Stimulated activated CD8-positive, alpha-beta memory T cell treated with anti-CD3 and anti-CD28 coated beads, Interleukin-7, amount 100 ng/mL, for 4 hours (primary cell): ENCODE measurements at regions not wholly inside any gene's neighbourhood (a gene's known extent, or its start where the extent isn't known, plus 50 kb on each side); places are given as distances from the start of the nearest gene placed in this dataset.
"Not testable (repeated sequence)": the region's sequence is repeated elsewhere in the genome, so short reads cannot be mapped to it uniquely, and the experiment has no call there.

Experiments
- DNase-seq, 2 donors: peaks; one replicate each; pipeline ENCODE4 v3.0.0-alpha.2; 2020; ENCODE audit warnings: low read depth in 2 of 2

- DNase-seq, result no peak
Observed at GRCh38 chr2:136284226-136285119, 166.5 kb upstream of the CXCR4 start.

DNA sequence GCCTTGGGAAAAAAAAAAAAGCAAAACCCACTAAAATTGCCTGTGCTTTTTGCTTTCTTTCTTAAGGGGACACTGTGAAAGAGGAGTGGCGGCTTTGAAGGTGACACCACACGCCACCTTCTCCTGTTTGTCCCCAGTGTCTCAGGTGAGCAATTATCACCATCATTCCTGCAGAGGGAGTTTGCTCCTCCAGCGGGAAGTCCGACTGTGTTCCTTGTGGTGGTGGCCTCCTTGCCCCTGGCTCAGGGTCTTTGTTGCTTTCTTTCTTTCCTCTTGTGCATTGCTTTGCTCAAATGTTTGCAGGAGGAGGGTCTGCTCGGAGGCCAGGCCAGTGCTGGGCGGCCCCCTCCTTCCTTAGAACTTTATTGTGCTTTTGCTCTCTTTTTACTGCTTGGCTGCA is 164.3 kb upstream of the CXCR4 start:
- DNase-seq, result no peak

GRCh38 chr2:136281281-136282114 is 163.5 kb upstream of the CXCR4 start:
- peak; percentile 26 to 38 for DNase-seq

DNA sequence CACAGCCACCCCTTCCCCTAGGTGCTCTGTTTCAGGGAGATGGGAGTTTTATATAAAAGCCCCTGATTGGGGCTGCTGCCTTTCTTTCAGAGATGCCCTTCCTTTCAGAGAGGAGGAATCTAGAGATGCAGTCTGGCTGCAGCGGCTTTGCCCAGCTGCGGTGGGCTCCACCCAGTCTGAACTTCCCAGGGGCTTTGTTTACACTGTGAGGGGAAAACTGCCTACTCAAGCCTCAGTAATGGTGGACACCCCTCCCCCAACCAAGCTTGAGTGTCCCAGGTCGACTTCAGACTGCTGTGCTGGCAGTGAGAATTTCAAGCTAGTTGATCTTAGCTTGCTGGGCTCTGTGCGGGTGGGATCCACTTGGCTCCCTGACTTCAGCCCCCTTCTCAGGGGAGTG is 148.4 kb upstream of the CXCR4 start:
- not testable (repeated sequence) for DNase-seq

DNA sequence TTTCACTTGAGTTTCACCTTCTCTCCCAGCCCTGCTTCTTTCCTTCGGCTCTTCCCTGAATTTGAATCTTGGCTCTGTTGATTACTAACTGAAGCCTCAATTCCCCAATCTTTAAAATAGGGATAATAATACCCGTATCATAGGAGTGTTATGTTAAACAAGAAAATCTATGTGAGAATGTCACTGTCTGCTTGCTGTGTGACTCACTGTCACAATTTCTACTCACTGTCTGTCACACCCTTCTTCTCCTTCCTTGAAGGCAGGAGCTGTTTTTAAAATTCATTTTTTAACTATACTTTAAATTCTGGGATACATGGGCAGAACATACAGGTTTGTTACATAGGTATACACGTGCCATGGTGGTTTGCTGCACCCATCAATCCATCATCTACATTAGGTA is 141.6 kb upstream of the CXCR4 start:
- DNase-seq, result no peak

- no peak for DNase-seq
Observed at GRCh38 chr2:136257893-136258292, 139.9 kb upstream of the CXCR4 start.

DNA sequence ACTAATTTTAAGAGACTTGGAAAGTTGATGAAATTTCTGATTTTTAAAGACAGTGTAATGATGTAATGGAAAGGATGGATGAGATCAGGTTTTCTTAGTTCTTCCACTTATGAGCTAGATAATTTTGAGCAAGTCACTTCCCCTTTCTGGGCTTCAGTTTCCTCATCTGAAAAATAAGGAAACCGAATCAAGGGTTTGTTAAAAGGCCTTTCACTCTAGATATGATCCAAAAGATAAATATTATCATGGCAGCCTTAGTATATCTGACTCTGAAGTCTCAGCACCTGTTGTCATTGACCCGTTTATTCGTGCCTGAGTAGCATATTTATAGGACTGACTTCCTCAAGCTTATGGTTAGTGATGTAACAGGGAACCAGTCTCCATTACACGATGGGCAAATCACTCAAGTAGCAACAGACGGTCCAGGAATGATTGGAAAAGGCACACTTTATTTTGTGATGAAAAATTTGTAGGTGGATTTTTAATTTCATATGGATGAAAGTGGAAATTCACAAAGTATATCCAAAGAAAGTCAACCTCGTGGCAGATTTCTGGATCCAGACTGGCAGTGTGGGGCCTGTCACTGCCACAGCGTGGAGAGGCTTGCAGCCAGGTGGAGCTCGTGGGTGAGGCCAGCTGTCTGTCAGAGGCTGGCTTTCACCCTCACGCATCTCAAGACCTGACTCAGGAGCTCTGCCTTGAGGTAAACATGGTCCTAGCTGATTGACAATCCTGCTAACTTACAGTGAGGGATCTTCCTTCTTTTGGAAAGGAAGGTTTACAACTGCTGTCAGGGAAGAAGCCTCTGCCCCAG is 137.9 kb upstream of the CXCR4 start:
- DNase-seq, result no peak

- no peak for DNase-seq
Observed at GRCh38 chr2:136255127-136255526, 137.2 kb upstream of the CXCR4 start.

DNA sequence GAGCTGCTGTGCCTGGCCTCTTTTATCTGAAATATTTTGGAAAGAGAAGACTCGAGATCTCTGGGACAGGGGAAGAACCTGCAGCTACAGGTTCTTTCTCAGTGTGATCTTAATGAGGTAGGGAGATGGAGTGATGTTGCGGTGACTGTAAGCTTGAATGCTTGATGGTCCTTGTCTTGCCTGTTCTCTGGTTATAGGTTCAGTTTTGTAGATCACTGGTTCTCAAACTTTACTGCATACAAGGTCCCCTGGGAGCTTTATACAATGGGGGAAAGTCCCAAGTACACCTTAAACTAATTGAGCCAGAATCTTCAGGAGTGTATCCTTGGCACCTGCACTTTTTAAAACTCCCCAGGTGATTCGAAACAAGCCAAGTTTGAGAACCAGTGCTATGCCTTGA is 136.7 kb upstream of the CXCR4 start:
- no peak for DNase-seq

- no peak for DNase-seq
Observed at GRCh38 chr2:136253288-136254004, 135.5 kb upstream of the CXCR4 start.

DNA sequence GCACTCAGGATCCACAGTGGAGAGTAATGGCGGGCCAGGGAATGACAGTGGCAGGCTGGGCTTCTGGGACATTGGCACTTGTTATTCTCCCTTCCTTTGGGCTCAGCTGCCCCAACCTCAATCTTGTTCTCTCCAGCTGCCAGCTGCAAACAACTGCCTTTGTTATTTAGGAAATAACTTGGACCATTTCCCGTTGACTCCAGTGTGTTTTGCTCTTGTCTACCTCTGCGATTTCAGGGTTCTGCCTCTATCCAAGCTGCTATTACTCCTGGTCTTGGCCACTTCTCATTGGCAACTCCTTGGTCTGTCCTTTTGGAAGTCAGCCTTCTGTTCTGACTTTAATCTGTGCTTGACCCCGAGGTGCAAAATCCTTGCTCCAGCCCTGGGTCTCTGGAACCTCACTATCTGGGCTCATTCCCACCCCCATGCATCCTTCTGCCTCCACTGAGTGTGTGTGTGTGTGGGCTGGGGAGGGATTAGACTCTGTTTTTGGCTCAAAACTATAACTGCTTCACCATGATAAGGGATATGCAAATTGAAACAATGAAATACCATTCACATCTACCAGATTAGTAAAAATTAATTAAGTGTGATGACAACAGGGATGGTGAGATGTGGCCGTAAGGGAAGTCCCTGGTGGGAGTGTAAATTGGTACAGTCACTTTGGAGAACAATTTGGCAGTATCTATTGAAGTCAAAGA is 134.1 kb upstream of the CXCR4 start:
- no peak for DNase-seq

DNA sequence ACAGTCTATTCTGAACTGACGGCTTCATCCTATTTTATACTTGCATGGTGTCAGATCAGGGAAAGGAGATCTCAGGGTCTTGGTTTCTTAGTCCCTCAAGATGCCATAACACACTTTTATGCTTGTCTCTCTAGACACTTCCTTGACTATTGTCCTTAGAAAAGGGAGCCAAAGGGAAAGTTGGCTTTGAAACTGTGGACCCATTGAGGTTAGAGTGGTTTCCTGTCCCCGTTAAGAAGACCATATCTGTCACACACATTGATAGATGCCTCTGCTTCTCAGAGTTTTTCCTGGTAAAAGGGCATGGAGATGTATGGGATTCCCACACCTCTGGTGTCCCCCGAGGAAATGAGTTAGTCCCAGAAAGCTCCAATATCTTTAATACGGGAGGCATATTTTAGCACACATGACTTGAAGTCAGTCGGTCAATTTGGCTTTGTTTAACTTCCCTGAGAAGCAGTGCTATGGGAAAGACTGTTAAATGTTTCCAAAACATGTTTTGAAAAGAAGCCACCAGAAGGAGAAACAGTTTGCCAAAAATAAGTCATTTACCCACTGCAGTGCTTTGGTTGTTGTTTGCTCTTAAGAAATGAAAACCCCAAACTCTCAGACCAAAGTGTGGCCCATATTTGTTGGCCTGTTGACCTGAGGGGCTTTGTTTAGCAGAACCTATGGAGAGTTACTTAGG is 133.4 kb upstream of the CXCR4 start:
- DNase-seq, result no peak

DNA sequence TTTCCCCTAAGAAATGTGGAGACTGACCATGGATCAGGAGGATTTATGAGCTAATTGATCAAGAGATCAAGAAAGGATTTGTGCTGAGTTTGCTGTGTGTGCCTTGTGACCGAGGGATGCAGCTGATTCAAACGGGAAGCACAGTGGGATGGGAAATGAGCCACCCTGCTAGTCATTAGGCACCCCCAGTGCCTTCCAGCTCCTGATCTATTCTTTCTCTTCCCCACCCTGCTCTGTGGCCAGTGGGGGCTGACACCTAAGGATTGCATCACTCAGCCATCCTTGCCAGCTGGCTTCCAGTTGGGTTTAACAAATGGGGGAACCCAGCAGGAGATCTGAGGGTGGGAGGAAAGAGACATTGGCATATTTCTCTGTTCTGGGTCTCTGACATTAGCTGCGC is 132.2 kb upstream of the CXCR4 start:
- no peak for DNase-seq

- no peak for DNase-seq
Observed at GRCh38 chr2:136248907-136249306, 131.0 kb upstream of the CXCR4 start.

GRCh38 chr2:136248242-136248641 is 130.3 kb upstream of the CXCR4 start:
- no peak for DNase-seq

GRCh38 chr2:136247204-136247950 is 129.4 kb upstream of the CXCR4 start:
- no peak for DNase-seq

DNA sequence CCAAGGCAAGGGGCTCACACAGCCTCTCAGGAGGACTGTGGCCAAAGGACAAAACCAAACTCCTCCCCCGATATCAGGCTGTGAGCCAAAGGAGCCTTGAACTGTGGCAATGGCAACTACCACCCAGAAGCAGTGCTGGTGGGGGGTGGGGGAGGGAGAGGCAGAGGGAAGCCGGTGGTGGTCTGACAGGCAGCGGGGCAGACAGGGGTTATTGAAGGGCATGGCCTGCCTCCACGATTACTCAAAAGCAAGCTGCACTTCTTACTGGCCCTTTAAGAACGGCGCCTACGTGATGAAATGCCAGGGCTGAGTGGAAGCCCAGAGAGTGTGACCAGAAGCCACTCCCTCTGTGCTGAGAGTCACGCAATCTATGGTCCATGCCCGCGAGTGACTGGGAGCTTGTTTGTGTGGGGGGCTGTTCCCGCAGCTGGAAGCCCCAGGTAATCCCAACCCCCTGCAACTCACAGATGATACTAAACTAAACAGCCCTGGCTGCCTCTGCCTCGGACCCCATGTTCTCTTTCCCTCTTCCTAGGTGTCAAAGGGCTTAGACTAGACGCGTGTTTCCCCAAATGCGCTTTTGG is 128.2 kb upstream of the CXCR4 start:
- DNase-seq, result no peak

DNA sequence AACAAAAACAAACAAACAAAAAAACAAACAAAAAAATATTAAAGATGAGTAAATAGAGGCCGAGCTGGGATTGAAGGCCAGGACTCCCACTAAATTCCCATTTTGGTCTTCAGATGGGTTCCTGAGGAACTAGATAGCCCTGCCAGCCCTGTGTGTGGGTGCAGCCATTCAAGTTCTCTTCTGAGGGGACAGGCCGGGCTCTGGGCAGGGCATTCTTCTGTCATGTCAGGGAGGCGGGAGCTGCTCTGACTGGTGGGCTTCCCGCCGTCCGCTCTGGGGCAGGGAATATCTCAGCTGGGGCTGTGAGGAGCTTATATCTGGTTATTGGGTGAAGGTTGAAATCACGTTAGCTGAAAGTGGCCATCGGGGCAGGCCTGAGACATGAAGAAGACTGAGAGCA is 127.3 kb upstream of the CXCR4 start:
- no peak for DNase-seq

DNA sequence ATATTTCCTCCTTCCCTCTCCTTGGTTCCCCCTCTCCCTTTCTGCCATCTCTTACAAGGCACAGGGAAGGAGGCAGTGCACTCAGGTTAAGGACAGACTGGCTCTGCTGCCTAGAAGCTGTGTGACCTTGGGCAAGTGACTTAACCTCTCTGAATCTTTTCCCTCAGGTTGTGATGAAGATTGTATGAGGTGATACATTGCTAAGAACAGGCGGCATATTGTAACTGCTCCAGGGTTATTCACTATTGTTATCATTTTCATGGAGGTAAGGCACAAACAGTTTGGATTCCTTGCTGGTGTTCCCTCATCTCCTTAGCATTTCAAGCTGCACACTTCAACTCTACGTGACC is 126.6 kb upstream of the CXCR4 start:
- DNase-seq, result no peak
